H9 (cell line): ENCODE measurements at regions not wholly inside any gene's neighbourhood (a gene's known extent, or its start where the extent isn't known, plus 50 kb on each side); places are given as distances from the start of the nearest gene placed in this dataset.

ENCODE experiments used
- DNase-seq: peaks from one replicate; pipeline ENCODE4 v3.0.0-alpha.2; 2017
- H2AFZ ChIP-seq: one replicate; pipeline ENCODE4 v1.6.1; 2013; ENCODE audit warnings: mild to moderate bottlenecking, low read length, control low read depth, moderate library complexity
- H2AK5ac ChIP-seq: 2 replicates; pipeline ENCODE4 v1.6.1; 2013; ENCODE audit warnings: low read length, control low read depth, mixed read lengths; ENCODE audit not compliant: insufficient read length
- H2BK120ac ChIP-seq: one replicate; pipeline ENCODE4 v1.6.1; 2013; ENCODE audit warnings: low read depth, mild to moderate bottlenecking, low read length, control low read depth, inconsistent platforms; ENCODE audit not compliant: poor library complexity, severe bottlenecking
- H2BK12ac ChIP-seq: 2 replicates; pipeline ENCODE4 v1.6.1; 2013; ENCODE audit warnings: low read length, control low read depth, mixed read lengths, low read depth; ENCODE audit not compliant: insufficient read length
- H2BK15ac ChIP-seq: 2 replicates; pipeline ENCODE4 v1.6.1; 2013; ENCODE audit warnings: low read depth, low read length, control low read depth
- H2BK20ac ChIP-seq: one replicate; pipeline ENCODE4 v1.6.1; 2013; ENCODE audit warnings: low read depth, mild to moderate bottlenecking, low read length, control low read depth, inconsistent platforms; ENCODE audit not compliant: poor library complexity, severe bottlenecking
- H2BK5ac ChIP-seq: 2 replicates; pipeline ENCODE4 v1.6.1; 2013; ENCODE audit warnings: low read length, control low read depth, mixed read lengths; ENCODE audit not compliant: insufficient read length
- H3K14ac ChIP-seq: 2 replicates; pipeline ENCODE4 v1.6.1; 2013; ENCODE audit warnings: low read length, control low read depth; ENCODE audit not compliant: insufficient read depth
- H3K18ac ChIP-seq: 2 replicates; pipeline ENCODE4 v1.6.1; 2013; ENCODE audit warnings: low read depth, mild to moderate bottlenecking, mixed read lengths, low read length, control low read depth; ENCODE audit not compliant: insufficient read length
- H3K23ac ChIP-seq: 2 replicates; pipeline ENCODE4 v1.6.1; 2013; ENCODE audit warnings: low read length, control low read depth, mixed read lengths, low read depth; ENCODE audit not compliant: insufficient read length
- H3K23me2 ChIP-seq: 2 replicates; pipeline ENCODE4 v1.6.1; 2013; ENCODE audit warnings: low read depth, mild to moderate bottlenecking, mixed read lengths, low read length, control low read depth; ENCODE audit not compliant: insufficient read length, poor library complexity, severe bottlenecking
- H3K27ac ChIP-seq: 2 replicates; pipeline ENCODE4 v1.5.1; 2013; ENCODE audit warnings: low read length, control low read depth, mixed read lengths, low read depth; ENCODE audit not compliant: insufficient read length
- H3K27me3 ChIP-seq: 2 replicates; pipeline ENCODE4 v1.6.1; 2013; ENCODE audit warnings: low read length, control low read depth, inconsistent platforms; ENCODE audit not compliant: insufficient read depth
- H3K4ac ChIP-seq: 2 replicates; pipeline ENCODE4 v1.6.1; 2013; ENCODE audit warnings: low read depth, mild to moderate bottlenecking, control low read depth, inconsistent platforms, low read length, moderate library complexity
- H3K4me1 ChIP-seq: 2 replicates; pipeline ENCODE4 v1.6.1; 2013; ENCODE audit warnings: low read length, control low read depth, inconsistent platforms; ENCODE audit not compliant: insufficient read depth
- H3K4me2 ChIP-seq: 2 replicates; pipeline ENCODE4 v1.6.1; 2013; ENCODE audit warnings: low read length, control low read depth, mixed read lengths; ENCODE audit not compliant: insufficient read length, insufficient read depth
- H3K56ac ChIP-seq: 2 replicates; pipeline ENCODE4 v1.6.1; 2013; ENCODE audit warnings: low read depth, mild to moderate bottlenecking, mixed read lengths, low read length, control low read depth; ENCODE audit not compliant: insufficient read length
- H3K79me1 ChIP-seq: 2 replicates; pipeline ENCODE4 v1.6.1; 2013; ENCODE audit warnings: low read depth, mild to moderate bottlenecking, moderate library complexity, low read length, control low read depth, inconsistent platforms; ENCODE audit not compliant: insufficient read depth, poor library complexity, severe bottlenecking
- H3K79me2 ChIP-seq: 2 replicates; pipeline ENCODE4 v1.6.1; 2013; ENCODE audit warnings: low read length, control low read depth, inconsistent platforms; ENCODE audit not compliant: insufficient read depth
- H3K9ac ChIP-seq: 2 replicates; pipeline ENCODE4 v1.6.1; 2013; ENCODE audit warnings: low read length, control low read depth, mixed read lengths; ENCODE audit not compliant: insufficient read length; ENCODE audit errors: extremely low read depth
- H3K9me3 ChIP-seq: one replicate; pipeline ENCODE4 v1.6.1; 2013; ENCODE audit warnings: low read depth, low read length, inconsistent platforms; ENCODE audit not compliant: control insufficient read depth
- H3T11ph ChIP-seq: one replicate; pipeline ENCODE4 v1.6.1; 2013; ENCODE audit warnings: mild to moderate bottlenecking, low read length, control low read depth, inconsistent platforms
- H4K20me1 ChIP-seq: one replicate; pipeline ENCODE4 v1.6.1; 2013; ENCODE audit not compliant: control insufficient read depth, insufficient read length, insufficient read depth
- H4K5ac ChIP-seq: 2 replicates; pipeline ENCODE4 v1.6.1; 2013; ENCODE audit warnings: low read depth, mild to moderate bottlenecking, mixed read lengths, low read length, control low read depth; ENCODE audit not compliant: insufficient read length
- H4K8ac ChIP-seq: replicated peaks from 2 replicates; pipeline ENCODE4 v1.6.1; 2013; ENCODE audit warnings: low read length, control low read depth, mixed read lengths, low read depth; ENCODE audit not compliant: insufficient read length
- H4K91ac ChIP-seq: 2 replicates; pipeline ENCODE4 v1.6.1; 2013; ENCODE audit warnings: low read depth, mild to moderate bottlenecking, moderate library complexity, mixed read lengths, low read length, control low read depth; ENCODE audit not compliant: insufficient read length
- H3K27ac Mint-ChIP-seq, 3 experiments: 2 replicates in 2 of 3; 3 replicates in 1 of 3; pipeline ENCODE4 v1.8.0; 2020 to 2021; ENCODE audit warnings: mixed read lengths in 3 of 3, mild to moderate bottlenecking in 1 of 3, moderate library complexity in 1 of 3
- H3K27me3 Mint-ChIP-seq: 2 replicates; pipeline ENCODE4 v1.8.0; 2021; ENCODE audit warnings: low read depth, mild to moderate bottlenecking, moderate library complexity, mixed read lengths
- H3K36me3 Mint-ChIP-seq, 3 experiments: 2 replicates in 2 of 3; 3 replicates in 1 of 3; pipeline ENCODE4 v1.8.0; 2020 to 2021; ENCODE audit warnings: low read depth in 3 of 3, mixed read lengths in 3 of 3; ENCODE audit not compliant: insufficient read depth in 1 of 3
- H3K4me1 Mint-ChIP-seq, 2 experiments: 2 replicates each; pipeline ENCODE4 v1.8.0; 2020; ENCODE audit warnings: mixed read lengths in 2 of 2
- H3K4me3 Mint-ChIP-seq, 2 experiments: 2 replicates in 1 of 2; 3 replicates in 1 of 2; pipeline ENCODE4 v1.8.0; 2020 to 2021; ENCODE audit warnings: mild to moderate bottlenecking in 2 of 2, mixed read lengths in 2 of 2, moderate library complexity in 1 of 2
- H3K9me3 Mint-ChIP-seq, 2 experiments: 2 replicates in 1 of 2; 3 replicates in 1 of 2; pipeline ENCODE4 v1.8.0; 2020; ENCODE audit warnings: mild to moderate bottlenecking in 2 of 2, mixed read lengths in 2 of 2, moderate library complexity in 1 of 2
- CTCF ChIP-seq: fragments of 200-600 bp; sonication (generic); conservative IDR thresholded peaks from 3 replicates; pipeline ENCODE4 v1.8.0; 2021; ENCODE audit warnings: antibody characterized with exemption, mild to moderate bottlenecking
- WGBS: extraction: QIAGEN DNeasy Blood & Tissue Kit; methylation state at CpG from one replicate; pipeline ENCODE4 v1.1.7; 2013; ENCODE audit warnings: missing lambda C conversion rate, low lambda C conversion rate, mixed read lengths; ENCODE audit not compliant: insufficient read length; ENCODE audit errors: extremely low coverage; 5-methylcytosine and 5-hydroxymethylcytosine counted together

- Mint-ChIP-seq H3K4me1 (peaks cover 2% of the 10 kb centered on the region in 2 experiments), H3K27ac (no peak overlapping the region; a peak in 1 of 7 replicates), H3K4me3 (no peak overlapping the region), H3K9me3 (no peaks in the 10 kb centered on the region), H3K27me3 (no peaks in the 10 kb centered on the region), H3K36me3 (no peaks in the 10 kb centered on the region)
- Histone ChIP-seq H2AK5ac (no peak overlapping the region), H4K8ac (no peak overlapping the region), H3K4me2 (no peak overlapping the region), H3K23me2 (no peaks in the 10 kb centered on the region), H4K91ac (no peak overlapping the region), H3K79me2 (no peaks in the 10 kb centered on the region), H2BK120ac (no peak overlapping the region), H2AFZ (no peak overlapping the region), H3K23ac (no peak overlapping the region), H2BK5ac (no peak overlapping the region), H3K4me1 (no peaks in the 10 kb centered on the region; the same call in 1 of the 2 replicates), H2BK15ac (no peak overlapping the region), H4K5ac (no peak overlapping the region), H4K20me1 (no peaks in the 10 kb centered on the region), H3K14ac (no peak overlapping the region), H3T11ph (no peak overlapping the region), H3K18ac (no peak overlapping the region), H2BK12ac (no peak overlapping the region), H3K27me3 (no peaks in the 10 kb centered on the region), H2BK20ac (no peak overlapping the region), H3K79me1 (no peaks in the 10 kb centered on the region), H3K9ac (no peak overlapping the region), H3K9me3 (no peaks in the 10 kb centered on the region), H3K4ac (no peak overlapping the region), H3K27ac (no peak overlapping the region), H3K56ac (no peak overlapping the region)
- no CpG with 5 or more reads among the region's 2 CpGs for WGBS
- no peak for DNase-seq
- TF ChIP-seq CTCF = no peak
These were observed 447.5 kb downstream of the GXYLT1 start for GRCh38 chr12:41697161-41697560.
